ENCODE measurements at regions not wholly inside any gene's neighbourhood (a gene's known extent, or its start where the extent isn't known, plus 50 kb on each side); places are given as distances from the start of the nearest gene placed in this dataset.
"Not testable (repeated sequence)": the region's sequence is repeated elsewhere in the genome, so short reads cannot be mapped to it uniquely, and the experiment has no call there.

DNA sequence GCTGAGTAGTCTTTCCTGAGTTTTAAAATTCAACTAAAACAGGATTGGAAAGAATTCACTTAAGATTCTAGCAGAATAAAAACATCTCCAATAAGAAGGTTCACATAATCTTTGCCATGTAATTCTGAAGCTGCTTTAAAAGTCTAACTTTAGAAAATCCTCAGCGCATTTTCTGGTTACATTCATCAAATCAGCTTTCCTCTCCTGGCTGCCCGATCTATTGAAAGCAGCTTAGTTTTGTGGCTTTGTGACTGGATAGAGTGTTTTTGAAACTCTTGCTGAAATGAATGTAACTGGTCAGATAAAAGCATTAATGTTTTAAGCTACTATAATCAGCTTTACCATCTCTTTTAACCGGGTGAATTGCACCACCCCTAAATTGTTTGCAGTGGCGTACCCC is 66.8 kb downstream of the DOP1B start:
- intact Hi-C loops (cut with DNase I): no loop called here
- TF ChIP-seq POLR2A (IDR thresholded peaks at IDR 0.05): no peak
- TF ChIP-seq, protein P1, sequence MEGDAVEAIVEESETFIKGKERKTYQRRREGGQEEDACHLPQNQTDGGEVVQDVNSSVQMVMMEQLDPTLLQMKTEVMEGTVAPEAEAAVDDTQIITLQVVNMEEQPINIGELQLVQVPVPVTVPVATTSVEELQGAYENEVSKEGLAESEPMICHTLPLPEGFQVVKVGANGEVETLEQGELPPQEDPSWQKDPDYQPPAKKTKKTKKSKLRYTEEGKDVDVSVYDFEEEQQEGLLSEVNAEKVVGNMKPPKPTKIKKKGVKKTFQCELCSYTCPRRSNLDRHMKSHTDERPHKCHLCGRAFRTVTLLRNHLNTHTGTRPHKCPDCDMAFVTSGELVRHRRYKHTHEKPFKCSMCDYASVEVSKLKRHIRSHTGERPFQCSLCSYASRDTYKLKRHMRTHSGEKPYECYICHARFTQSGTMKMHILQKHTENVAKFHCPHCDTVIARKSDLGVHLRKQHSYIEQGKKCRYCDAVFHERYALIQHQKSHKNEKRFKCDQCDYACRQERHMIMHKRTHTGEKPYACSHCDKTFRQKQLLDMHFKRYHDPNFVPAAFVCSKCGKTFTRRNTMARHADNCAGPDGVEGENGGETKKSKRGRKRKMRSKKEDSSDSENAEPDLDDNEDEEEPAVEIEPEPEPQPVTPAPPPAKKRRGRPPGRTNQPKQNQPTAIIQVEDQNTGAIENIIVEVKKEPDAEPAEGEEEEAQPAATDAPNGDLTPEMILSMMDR (IDR thresholded peaks at IDR 0.05): no peak
- no peak overlapping the region for H3K27ac ChIP-seq
- no peaks in the 10 kb centered on the region for H3K36me3 ChIP-seq
- 91 to 94% methylated on average over 4 of the region's 4 CpGs for WGBS, 2 donors
- no peak for DNase-seq
- H3K4me1 ChIP-seq: no peaks in the 10 kb centered on the region
- no peaks in the 10 kb centered on the region for H3K27me3 ChIP-seq
- no peak overlapping the region for H3K4me3 ChIP-seq (replicated peaks in 1 of 3)
- H3K9me3 ChIP-seq: no peaks in the 10 kb centered on the region

DNA sequence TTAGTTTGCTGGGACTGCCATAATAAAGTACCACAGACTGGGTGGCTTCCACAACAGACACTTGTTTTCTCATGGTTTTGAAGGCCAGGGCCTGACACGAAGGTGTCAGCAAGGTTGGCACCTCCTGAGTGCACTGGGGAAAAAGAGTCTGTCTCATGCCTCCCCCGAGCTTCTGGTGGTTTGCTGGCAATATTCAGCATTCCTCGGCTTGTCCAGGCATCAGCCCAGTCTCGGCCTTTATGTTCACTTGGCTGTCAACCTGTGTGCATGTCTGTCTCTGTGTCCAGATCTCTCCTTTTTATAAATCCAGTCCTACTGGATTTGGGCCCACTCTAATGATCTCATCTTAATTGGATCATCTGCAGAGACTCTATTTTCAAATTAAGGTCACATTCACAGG is 72.6 kb downstream of the DOP1B start:
- Histone ChIP-seq H3K36me3 (peaks cover 7 to 8% of the 10 kb centered on the region in 2 donors), H3K4me1 (peaks cover 0 to 4% of the 10 kb centered on the region in 2 donors), H3K4me3 (replicated peaks in 1 of 3) (no peak overlapping the region), H3K27me3 (no peaks in the 10 kb centered on the region), H3K9me3 (no peaks in the 10 kb centered on the region), H3K27ac (no peak overlapping the region)
- WGBS, 2 donors: 81 to 95% methylated on average over 4 of the region's 4 CpGs
- intact Hi-C loops (cut with DNase I): no loop called here
- TF ChIP-seq POLR2A (IDR thresholded peaks at IDR 0.05): no peak
- TF ChIP-seq, protein P1 (IDR thresholded peaks at IDR 0.05): no peak
- no peak for DNase-seq

DNA sequence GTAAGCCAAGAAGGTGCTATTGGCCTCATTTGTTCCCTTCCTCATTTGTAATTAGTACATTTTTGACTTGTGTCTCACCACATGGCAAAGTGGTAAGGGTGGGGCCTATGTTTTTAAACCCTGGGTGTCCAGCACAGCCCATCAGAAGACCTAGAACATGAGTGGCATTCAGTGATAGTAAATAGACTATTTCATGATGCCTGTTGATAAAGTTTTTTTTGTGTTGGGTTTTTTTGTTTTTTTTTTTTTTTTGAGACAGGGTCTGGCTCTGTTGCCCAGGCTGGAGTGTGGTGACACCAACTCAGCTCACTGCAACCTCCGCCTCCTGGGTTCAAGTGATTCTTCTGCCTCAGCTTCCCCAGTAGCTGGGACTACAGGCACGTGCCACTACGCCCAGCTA is 74.8 kb downstream of the DOP1B start:
- intact Hi-C loops (cut with DNase I); H3K27ac ChIP-seq; H3K4me1 ChIP-seq; H3K9me3 ChIP-seq; DNase-seq; H3K4me3 ChIP-seq (replicated peaks in 1 of 3); H3K27me3 ChIP-seq; H3K36me3 ChIP-seq: not testable (repeated sequence)
- WGBS, 2 donors: 96 to 100% methylated on average over 3 of the region's 3 CpGs

DNA sequence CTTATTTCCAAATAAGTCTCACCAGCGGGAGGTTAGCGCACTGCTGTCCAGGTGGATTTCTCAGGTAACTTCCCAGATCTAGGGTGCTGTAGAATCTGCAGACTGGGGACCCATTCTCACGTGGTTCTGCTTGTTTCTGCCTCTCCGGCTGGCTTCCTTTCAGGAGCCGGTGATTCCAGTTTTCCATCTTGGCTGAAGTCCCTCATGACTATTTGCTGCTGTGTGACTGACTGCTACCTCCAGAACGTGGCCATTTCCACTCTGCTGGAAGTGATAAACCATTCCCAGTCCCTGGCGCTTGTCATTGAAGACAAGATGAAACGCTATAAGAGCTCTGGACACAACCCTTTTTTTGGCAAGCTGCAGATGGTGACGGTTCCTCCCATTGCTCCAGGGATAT is 76.0 kb downstream of the DOP1B start:
- WGBS, 2 donors: 80 to 83% methylated on average over 9 of the region's 9 CpGs
- no peak for DNase-seq
- Histone ChIP-seq H3K36me3 (peaks cover 7 to 8% of the 10 kb centered on the region in 2 donors), H3K27me3 (no peaks in the 10 kb centered on the region), H3K4me3 (replicated peaks in 1 of 3) (no peak overlapping the region), H3K27ac (no peak overlapping the region), H3K9me3 (no peaks in the 10 kb centered on the region), H3K4me1 (peaks cover 0 to 4% of the 10 kb centered on the region in 2 donors)
- TF ChIP-seq, protein P1 (IDR thresholded peaks at IDR 0.05): no peak
- intact Hi-C loops (cut with DNase I): no loop called here

DNA sequence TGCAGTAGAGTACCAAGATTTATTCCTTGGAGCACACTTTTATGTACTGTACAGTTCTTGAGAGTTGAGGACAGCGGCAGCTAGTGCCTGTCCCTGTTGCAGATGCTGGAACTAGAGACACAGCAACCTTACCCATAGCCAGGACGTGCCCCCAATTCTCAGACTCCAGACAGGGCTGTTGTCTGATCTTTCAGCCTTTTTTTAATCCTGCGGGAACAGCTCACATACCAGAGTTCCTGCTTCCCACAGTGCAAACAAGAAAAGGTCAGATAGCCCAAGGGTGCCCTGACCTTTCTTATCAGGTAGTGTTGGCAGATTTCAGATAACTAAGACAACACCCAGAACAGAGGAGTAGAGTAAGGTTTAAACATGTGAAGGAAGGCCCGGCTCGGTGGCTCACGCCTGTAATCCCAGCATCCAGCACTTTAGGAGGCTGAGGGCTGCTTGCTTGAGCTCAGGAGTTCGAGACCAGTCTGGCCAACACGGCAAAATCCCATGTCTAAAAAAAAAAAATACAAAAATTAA is 78.5 kb downstream of the DOP1B start:
- no peak for DNase-seq
- Histone ChIP-seq H3K9me3 (no peaks in the 10 kb centered on the region), H3K27me3 (no peaks in the 10 kb centered on the region), H3K4me1 (peaks cover 0 to 4% of the 10 kb centered on the region in 2 donors), H3K36me3 (peaks cover 7 to 8% of the 10 kb centered on the region in 2 donors), H3K4me3 (replicated peaks in 1 of 3) (no peak overlapping the region), H3K27ac (no peak overlapping the region)
- 90 to 93% methylated on average over 8 of the region's 8 CpGs for WGBS, 2 donors
- no peak for TF ChIP-seq POLR2A (IDR thresholded peaks at IDR 0.05)
- TF ChIP-seq, protein P1 (IDR thresholded peaks at IDR 0.05): no peak
- intact Hi-C loops (cut with DNase I): no loop called here

Data from thyroid gland (tissue), 4 donors.